HepG2 (cell line): ENCODE measurements at regions not wholly inside any gene's neighbourhood (a gene's known extent, or its start where the extent isn't known, plus 50 kb on each side); places are given as distances from the start of the nearest gene placed in this dataset.

Source experiments
- ATRX ChIP-seq: sonication (generic); formaldehyde crosslinking; IDR thresholded peaks from 2 replicates; pipeline ENCODE4 v1.4.0; 2020; ENCODE audit warnings: missing genetic modification reagents, borderline replicate concordance
- CHCHD3 ChIP-seq: sonication (generic); formaldehyde crosslinking; IDR thresholded peaks from 2 replicates; pipeline ENCODE4 v1.8.0; 2022; ENCODE audit warnings: mild to moderate bottlenecking, missing genetic modification reagents, moderate library complexity
- CHD2 ChIP-seq: IDR thresholded peaks from 2 replicates; pipeline ENCODE4 v1.6.1; 2011; ENCODE audit warnings: low read depth, low read length, improper control_type of control experiment
- DNMT3B ChIP-seq: conservative IDR thresholded peaks from 2 replicates; pipeline ENCODE4 v1.6.1; 2016; ENCODE audit warnings: missing biosample characterization, control low read depth
- MATR3 ChIP-seq: sonication (generic); formaldehyde crosslinking; IDR thresholded peaks from 2 replicates; pipeline ENCODE4 v1.4.0; 2020; ENCODE audit warnings: missing genetic modification reagents
- NCOA2 ChIP-seq: sonication (generic); formaldehyde crosslinking; IDR thresholded peaks from 2 replicates; pipeline ENCODE4 v1.8.0; 2022; ENCODE audit warnings: inconsistent platforms
- PHB2 ChIP-seq: fragments of 450-650 bp; IDR thresholded peaks from 2 replicates; pipeline ENCODE4 v1.6.1; 2018; ENCODE audit not compliant: partially characterized antibody
- RCOR2 ChIP-seq: IDR thresholded peaks from 2 replicates; pipeline ENCODE4 v1.6.1; 2016; ENCODE audit warnings: missing biosample characterization, missing genetic modification reagents
- RFXAP ChIP-seq: sonication (generic); formaldehyde crosslinking; IDR thresholded peaks from 2 replicates; pipeline ENCODE4 v1.4.0; 2020; ENCODE audit warnings: missing genetic modification reagents, borderline replicate concordance
- SNRNP70 ChIP-seq: fragments of 200-400 bp; formaldehyde crosslinking; IDR thresholded peaks from 2 replicates; pipeline ENCODE4 v1.6.1; 2017; ENCODE audit warnings: mild to moderate bottlenecking, low read depth, low read length, moderate library complexity
- YEATS2 ChIP-seq: sonication (generic); formaldehyde crosslinking; IDR thresholded peaks from 2 replicates; pipeline ENCODE4 v1.4.0; 2020; ENCODE audit warnings: missing genetic modification reagents, borderline replicate concordance
- ZFAT ChIP-seq: sonication (generic); formaldehyde crosslinking; conservative IDR thresholded peaks from 2 replicates; pipeline ENCODE4 v1.8.1; 2023; ENCODE audit warnings: missing genetic modification reagents, inconsistent platforms
- ZFP82 ChIP-seq: sonication (generic); formaldehyde crosslinking; IDR thresholded peaks from 2 replicates; pipeline ENCODE4 v1.5.1; 2020; ENCODE audit warnings: mild to moderate bottlenecking, missing genetic modification reagents, borderline replicate concordance
- ZNF224 ChIP-seq: sonication (generic); formaldehyde crosslinking; IDR thresholded peaks from 2 replicates; pipeline ENCODE4 v1.5.0; 2020; ENCODE audit warnings: mild to moderate bottlenecking, missing genetic modification reagents
- ZNF292 ChIP-seq: sonication (generic); formaldehyde crosslinking; IDR thresholded peaks from 2 replicates; pipeline ENCODE4 v1.8.1; 2022; ENCODE audit warnings: mild to moderate bottlenecking, low read depth, missing genetic modification reagents, borderline replicate concordance
- ZNF331 ChIP-seq: sonication (generic); formaldehyde crosslinking; IDR thresholded peaks from 2 replicates; pipeline ENCODE4 v1.4.0; 2020; ENCODE audit warnings: missing genetic modification reagents
- ZNF546 ChIP-seq: sonication (generic); formaldehyde crosslinking; conservative IDR thresholded peaks from 2 replicates; pipeline ENCODE4 v1.8.1; 2023; ENCODE audit warnings: mild to moderate bottlenecking, missing genetic modification reagents
- ZNF720 ChIP-seq: sonication (generic); formaldehyde crosslinking; IDR thresholded peaks from 2 replicates; pipeline ENCODE4 v1.4.0; 2020; ENCODE audit warnings: missing genetic modification reagents
- ZNF75D ChIP-seq: sonication (generic); formaldehyde crosslinking; IDR thresholded peaks from 2 replicates; pipeline ENCODE4 v1.8.1; 2023; ENCODE audit warnings: missing genetic modification reagents, mild to moderate bottlenecking, borderline replicate concordance
- TF ChIP-seq, protein P1 (sequence below): sonication (generic); formaldehyde crosslinking; IDR thresholded peaks from 2 replicates; pipeline ENCODE4 v1.4.0; 2020; ENCODE audit warnings: missing genetic modification reagents
- TF ChIP-seq, protein P2 (sequence below): sonication (generic); formaldehyde crosslinking; IDR thresholded peaks from 2 replicates; pipeline ENCODE4 v1.8.0; 2022; ENCODE audit warnings: low read depth, missing genetic modification reagents
- TF ChIP-seq, protein P3 (sequence below): IDR thresholded peaks from 2 replicates; pipeline ENCODE4 v1.6.1; 2012; ENCODE audit warnings: low read length, improper control_type of control experiment
- TF ChIP-seq, protein P4 (sequence below): sonication (generic); formaldehyde crosslinking; IDR thresholded peaks from 2 replicates; pipeline ENCODE4 v1.4.0; 2020; ENCODE audit warnings: missing genetic modification reagents

DNA sequence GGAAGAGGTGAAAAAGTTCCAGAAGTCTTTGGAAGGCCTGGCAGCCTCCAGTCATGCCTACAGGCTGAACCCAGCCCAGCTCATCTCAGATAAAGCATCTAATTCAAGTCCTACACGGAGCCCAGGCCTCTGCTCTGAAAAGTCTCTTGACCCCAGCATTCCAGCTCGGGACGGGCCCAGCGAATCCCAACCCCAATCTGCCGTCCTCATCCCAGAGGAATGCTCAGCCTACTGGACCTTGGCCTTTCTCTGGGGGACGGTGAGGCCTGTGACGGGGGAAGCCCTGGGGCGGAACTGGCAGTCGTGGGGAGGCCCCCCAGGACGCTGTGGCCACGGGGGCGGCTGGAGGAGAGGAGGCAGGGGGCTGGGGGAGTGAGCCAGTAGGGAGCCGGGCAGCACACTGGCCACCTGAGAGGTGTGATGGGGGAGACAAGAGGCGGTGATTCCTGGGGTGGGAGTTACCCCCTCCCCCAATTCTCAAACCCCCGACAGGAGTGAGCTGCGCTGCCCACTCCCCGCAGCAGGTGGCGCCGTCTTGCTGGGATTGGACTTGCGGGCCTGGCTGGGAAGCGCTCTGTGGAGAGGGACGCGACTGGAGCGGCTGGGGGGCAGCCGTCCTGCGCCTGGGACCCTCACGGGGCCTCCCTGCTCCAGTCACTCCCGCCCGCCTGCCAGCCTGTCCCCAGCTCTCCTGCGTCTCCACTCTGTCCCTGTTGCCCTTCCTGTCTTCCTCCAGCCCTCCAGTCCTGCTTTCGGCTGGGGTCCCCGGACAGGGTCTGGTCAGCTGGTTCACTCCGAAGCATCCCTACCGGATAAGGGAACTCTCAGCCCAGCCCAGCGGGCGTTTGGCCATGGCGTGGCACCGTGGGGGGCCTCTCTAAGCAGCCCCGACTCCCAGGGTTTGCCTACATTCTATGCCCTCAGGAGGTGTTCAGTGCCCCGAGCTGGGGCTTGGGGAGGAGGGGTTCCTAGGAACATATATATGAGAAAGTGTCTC, 182.6 kb upstream of the HAAO start (continued):
- TF ChIP-seq ATRX (CRISPR knock-in tag) (no peak), ZNF224 (CRISPR knock-in tag) (0 out of 2 replicates have a peak, but pooled peaks have one; percentile 50), ZFAT (CRISPR knock-in tag) (no peak), RCOR2 (peak; percentile 92), SNRNP70 (no peak), ZFP82 (CRISPR knock-in tag) (peak; percentile 85), ZNF75D (CRISPR knock-in tag) (no peak), YEATS2 (peak; percentile 66; the same call in 1 of the 2 replicates), ZNF292 (peak; percentile 94), NCOA2 (CRISPR knock-in tag) (peak; percentile 92), MATR3 (no peak), CHD2 (peak; percentile 75), CHCHD3 (CRISPR knock-in tag) (no peak), ZNF331 (CRISPR knock-in tag) (peak; percentile 80), RFXAP (CRISPR knock-in tag) (peak; percentile 89; the same call in 1 of the 2 replicates), DNMT3B (CRISPR knock-in tag) (no peak), ZNF720 (CRISPR knock-in tag) (no peak), ZNF546 (CRISPR knock-in tag) (no peak), PHB2 (no peak)
- TF ChIP-seq, protein P1, sequence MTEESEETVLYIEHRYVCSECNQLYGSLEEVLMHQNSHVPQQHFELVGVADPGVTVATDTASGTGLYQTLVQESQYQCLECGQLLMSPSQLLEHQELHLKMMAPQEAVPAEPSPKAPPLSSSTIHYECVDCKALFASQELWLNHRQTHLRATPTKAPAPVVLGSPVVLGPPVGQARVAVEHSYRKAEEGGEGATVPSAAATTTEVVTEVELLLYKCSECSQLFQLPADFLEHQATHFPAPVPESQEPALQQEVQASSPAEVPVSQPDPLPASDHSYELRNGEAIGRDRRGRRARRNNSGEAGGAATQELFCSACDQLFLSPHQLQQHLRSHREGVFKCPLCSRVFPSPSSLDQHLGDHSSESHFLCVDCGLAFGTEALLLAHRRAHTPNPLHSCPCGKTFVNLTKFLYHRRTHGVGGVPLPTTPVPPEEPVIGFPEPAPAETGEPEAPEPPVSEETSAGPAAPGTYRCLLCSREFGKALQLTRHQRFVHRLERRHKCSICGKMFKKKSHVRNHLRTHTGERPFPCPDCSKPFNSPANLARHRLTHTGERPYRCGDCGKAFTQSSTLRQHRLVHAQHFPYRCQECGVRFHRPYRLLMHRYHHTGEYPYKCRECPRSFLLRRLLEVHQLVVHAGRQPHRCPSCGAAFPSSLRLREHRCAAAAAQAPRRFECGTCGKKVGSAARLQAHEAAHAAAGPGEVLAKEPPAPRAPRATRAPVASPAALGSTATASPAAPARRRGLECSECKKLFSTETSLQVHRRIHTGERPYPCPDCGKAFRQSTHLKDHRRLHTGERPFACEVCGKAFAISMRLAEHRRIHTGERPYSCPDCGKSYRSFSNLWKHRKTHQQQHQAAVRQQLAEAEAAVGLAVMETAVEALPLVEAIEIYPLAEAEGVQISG (CRISPR knock-in tag), result peak; percentile 91
- TF ChIP-seq, protein P2, sequence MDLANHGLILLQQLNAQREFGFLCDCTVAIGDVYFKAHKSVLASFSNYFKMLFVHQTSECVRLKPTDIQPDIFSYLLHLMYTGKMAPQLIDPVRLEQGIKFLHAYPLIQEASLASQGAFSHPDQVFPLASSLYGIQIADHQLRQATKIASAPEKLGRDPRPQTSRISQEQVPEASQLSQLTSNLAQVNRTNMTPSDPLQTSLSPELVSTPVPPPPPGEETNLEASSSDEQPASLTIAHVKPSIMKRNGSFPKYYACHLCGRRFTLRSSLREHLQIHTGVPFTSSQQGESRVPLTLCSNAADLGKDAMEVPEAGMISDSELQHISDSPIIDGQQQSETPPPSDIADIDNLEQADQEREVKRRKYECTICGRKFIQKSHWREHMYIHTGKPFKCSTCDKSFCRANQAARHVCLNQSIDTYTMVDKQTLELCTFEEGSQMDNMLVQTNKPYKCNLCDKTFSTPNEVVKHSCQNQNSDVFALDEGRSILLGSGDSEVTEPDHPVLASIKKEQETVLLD (CRISPR knock-in tag), result no peak
- TF ChIP-seq, protein P3, sequence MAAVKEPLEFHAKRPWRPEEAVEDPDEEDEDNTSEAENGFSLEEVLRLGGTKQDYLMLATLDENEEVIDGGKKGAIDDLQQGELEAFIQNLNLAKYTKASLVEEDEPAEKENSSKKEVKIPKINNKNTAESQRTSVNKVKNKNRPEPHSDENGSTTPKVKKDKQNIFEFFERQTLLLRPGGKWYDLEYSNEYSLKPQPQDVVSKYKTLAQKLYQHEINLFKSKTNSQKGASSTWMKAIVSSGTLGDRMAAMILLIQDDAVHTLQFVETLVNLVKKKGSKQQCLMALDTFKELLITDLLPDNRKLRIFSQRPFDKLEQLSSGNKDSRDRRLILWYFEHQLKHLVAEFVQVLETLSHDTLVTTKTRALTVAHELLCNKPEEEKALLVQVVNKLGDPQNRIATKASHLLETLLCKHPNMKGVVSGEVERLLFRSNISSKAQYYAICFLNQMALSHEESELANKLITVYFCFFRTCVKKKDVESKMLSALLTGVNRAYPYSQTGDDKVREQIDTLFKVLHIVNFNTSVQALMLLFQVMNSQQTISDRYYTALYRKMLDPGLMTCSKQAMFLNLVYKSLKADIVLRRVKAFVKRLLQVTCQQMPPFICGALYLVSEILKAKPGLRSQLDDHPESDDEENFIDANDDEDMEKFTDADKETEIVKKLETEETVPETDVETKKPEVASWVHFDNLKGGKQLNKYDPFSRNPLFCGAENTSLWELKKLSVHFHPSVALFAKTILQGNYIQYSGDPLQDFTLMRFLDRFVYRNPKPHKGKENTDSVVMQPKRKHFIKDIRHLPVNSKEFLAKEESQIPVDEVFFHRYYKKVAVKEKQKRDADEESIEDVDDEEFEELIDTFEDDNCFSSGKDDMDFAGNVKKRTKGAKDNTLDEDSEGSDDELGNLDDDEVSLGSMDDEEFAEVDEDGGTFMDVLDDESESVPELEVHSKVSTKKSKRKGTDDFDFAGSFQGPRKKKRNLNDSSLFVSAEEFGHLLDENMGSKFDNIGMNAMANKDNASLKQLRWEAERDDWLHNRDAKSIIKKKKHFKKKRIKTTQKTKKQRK, result no peak
- TF ChIP-seq, protein P4, sequence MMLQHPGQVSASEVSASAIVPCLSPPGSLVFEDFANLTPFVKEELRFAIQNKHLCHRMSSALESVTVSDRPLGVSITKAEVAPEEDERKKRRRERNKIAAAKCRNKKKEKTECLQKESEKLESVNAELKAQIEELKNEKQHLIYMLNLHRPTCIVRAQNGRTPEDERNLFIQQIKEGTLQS (CRISPR knock-in tag), result peak; percentile 25; the same call in 1 of the 2 replicates
